Transverse colon (tissue), 4 donors: ENCODE measurements at regions not wholly inside any gene's neighbourhood (a gene's known extent, or its start where the extent isn't known, plus 50 kb on each side); places are given as distances from the start of the nearest gene placed in this dataset.

ENCODE experiments used
- DNase-seq: peaks from one replicate; pipeline ENCODE4 v3.0.0-alpha.2; 2019
- H3K27ac ChIP-seq, 4 donors: fragments of 200-600 bp; sonication (generic); 2 replicates each; pipeline ENCODE4 v1.5.1; 2016 to 2018; ENCODE audit warnings: inconsistent platforms in 4 of 4
- H3K27me3 ChIP-seq: fragments of 200-600 bp; sonication (generic); 2 replicates; pipeline ENCODE4 v1.5.1; 2017; ENCODE audit warnings: inconsistent platforms
- H3K36me3 ChIP-seq, 4 donors: fragments of 200-600 bp; sonication (generic); 2 replicates each; pipeline ENCODE4 v1.5.1; 2017 to 2019; ENCODE audit warnings: inconsistent platforms in 4 of 4
- H3K4me1 ChIP-seq, 4 donors: fragments of 200-600 bp; sonication (generic); 2 replicates each; pipeline ENCODE4 v1.5.1; 2017 to 2020; ENCODE audit warnings: inconsistent platforms in 4 of 4
- H3K4me3 ChIP-seq, 4 donors: fragments of 200-600 bp; sonication (generic); 1 replicate in 1 of 4; 2 replicates in 3 of 4; pipeline versions ENCODE4 v1.5.1 to v1.6.1; 2017 to 2019; ENCODE audit warnings: inconsistent platforms in 4 of 4
- H3K9me3 ChIP-seq, 2 donors: fragments of 200-600 bp; sonication (generic); 2 replicates each; pipeline ENCODE4 v1.5.1; 2017 to 2019; ENCODE audit warnings: inconsistent platforms in 2 of 2
- EP300 ChIP-seq: sonication (generic); formaldehyde crosslinking; IDR thresholded peaks from one replicate; pipeline ENCODE4 v1.6.1; 2017; ENCODE audit warnings: antibody characterized with exemption, low read depth
- POLR2A ChIP-seq: fragments of 450-650 bp; IDR thresholded peaks from one replicate; pipeline ENCODE4 v1.6.1; 2016; ENCODE audit warnings: antibody characterized with exemption, mild to moderate bottlenecking, moderate library complexity
- POLR2AphosphoS5 ChIP-seq, 3 donors: sonication (generic); formaldehyde crosslinking; IDR thresholded peaks; one replicate each; pipeline ENCODE4 v1.6.1; 2016; ENCODE audit warnings: antibody characterized with exemption in 3 of 3
- WGBS, 2 donors: methylation state at CpG; one replicate each; pipeline ENCODE4 v1.1.5; 2018; ENCODE audit warnings: low coverage in 1 of 2; 5-methylcytosine and 5-hydroxymethylcytosine counted together
- in situ Hi-C, 4 donors: fragments of 200-750 bp; cut with MboI; loops; one replicate each; pipeline versions ENCODE4 v1.15.0 to v1.15.1; 2017; ENCODE audit warnings: low sequenced_read_pairs in 3 of 4, low pct_ligation_motif_present in 1 of 4, low pct_unique_long_range_greater_than_20kb in 1 of 4
- intact Hi-C: fragments of 100-400 bp; cut with DNase I; formaldehyde crosslinking; loops from one replicate; pipeline ENCODE4 v1.15.1; 2023; ENCODE audit warnings: low total_unique reads
- TF ChIP-seq, protein P1 (sequence below), 5 experiments: fragments of 200-600 bp in 3 of 5; fragments of 450-650 bp in 2 of 5; sonication (generic) in 3 of 5; IDR thresholded peaks; 1 replicate in 2 of 5; 2 replicates in 3 of 5; pipeline ENCODE4 v1.5.1; 2016 to 2017; ENCODE audit warnings: antibody characterized with exemption in 5 of 5, inconsistent platforms in 3 of 5, mild to moderate bottlenecking in 2 of 5, moderate library complexity in 1 of 5

DNA sequence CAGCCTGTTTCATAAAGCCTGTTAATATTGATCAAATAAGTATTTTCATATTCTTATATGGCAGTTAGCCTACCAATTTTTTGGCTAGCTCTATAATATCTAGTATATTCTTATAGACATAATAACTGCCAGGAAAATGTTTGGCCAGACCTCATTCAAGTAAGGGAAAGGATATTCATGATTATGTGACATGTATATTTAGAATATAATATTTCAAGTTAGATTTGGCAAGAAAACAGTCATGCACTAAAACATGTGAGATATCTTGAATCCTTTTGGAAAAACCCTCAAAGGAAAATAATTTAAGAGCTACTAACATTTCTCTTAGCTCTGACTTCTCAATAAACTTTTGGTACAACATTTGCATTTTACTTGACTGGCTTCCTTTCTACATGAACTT, 694.1 kb downstream of the PLCL1 start:
- TF ChIP-seq EP300 (no peak), POLR2A (no peak), POLR2AphosphoS5 (IDR thresholded peaks at IDR 0.05) (no peak)
- TF ChIP-seq, protein P1, sequence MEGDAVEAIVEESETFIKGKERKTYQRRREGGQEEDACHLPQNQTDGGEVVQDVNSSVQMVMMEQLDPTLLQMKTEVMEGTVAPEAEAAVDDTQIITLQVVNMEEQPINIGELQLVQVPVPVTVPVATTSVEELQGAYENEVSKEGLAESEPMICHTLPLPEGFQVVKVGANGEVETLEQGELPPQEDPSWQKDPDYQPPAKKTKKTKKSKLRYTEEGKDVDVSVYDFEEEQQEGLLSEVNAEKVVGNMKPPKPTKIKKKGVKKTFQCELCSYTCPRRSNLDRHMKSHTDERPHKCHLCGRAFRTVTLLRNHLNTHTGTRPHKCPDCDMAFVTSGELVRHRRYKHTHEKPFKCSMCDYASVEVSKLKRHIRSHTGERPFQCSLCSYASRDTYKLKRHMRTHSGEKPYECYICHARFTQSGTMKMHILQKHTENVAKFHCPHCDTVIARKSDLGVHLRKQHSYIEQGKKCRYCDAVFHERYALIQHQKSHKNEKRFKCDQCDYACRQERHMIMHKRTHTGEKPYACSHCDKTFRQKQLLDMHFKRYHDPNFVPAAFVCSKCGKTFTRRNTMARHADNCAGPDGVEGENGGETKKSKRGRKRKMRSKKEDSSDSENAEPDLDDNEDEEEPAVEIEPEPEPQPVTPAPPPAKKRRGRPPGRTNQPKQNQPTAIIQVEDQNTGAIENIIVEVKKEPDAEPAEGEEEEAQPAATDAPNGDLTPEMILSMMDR (IDR thresholded peaks at IDR 0.05), result no peak
- H3K9me3 ChIP-seq, result no peaks in the 10 kb centered on the region
- in situ Hi-C loops, result no loop called here
- H3K27ac ChIP-seq, result no peak overlapping the region
- DNase-seq, result no peak
- no peaks in the 10 kb centered on the region for H3K27me3 ChIP-seq
- no peaks in the 10 kb centered on the region for H3K36me3 ChIP-seq
- peaks cover 9 to 20% (median 14%) of the 10 kb centered on the region in 4 donors for H3K4me1 ChIP-seq
- intact Hi-C loops, result no loop called here
- H3K4me3 ChIP-seq, result no peak overlapping the region

DNA sequence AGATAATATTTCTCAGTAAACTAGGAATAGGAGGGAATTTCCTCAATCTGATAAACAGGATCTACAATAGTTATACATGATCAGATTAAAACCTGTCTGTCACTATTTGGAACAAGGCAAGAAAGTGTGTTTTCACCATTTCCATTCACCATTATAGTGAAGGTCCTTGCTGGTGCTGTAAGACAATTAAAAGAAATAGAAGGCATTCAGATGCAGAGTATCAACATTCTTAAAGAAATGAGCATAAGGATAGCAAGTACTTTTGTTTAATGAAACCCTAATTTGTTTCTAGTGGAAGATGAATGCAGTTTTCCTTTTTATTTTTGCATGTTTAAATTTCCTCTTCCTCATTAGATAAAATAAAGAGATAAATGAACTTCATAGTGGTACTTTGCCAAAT, 693.7 kb downstream of the PLCL1 start:
- TF ChIP-seq, protein P1 (IDR thresholded peaks at IDR 0.05), result no peak
- TF ChIP-seq POLR2AphosphoS5 (IDR thresholded peaks at IDR 0.05) (no peak), EP300 (no peak), POLR2A (no peak)
- no peak for DNase-seq
- in situ Hi-C loops, result no loop called here
- Histone ChIP-seq H3K9me3 (no peaks in the 10 kb centered on the region), H3K36me3 (no peaks in the 10 kb centered on the region), H3K4me3 (no peak overlapping the region), H3K27ac (no peak overlapping the region), H3K4me1 (peaks cover 9 to 20% (median 14%) of the 10 kb centered on the region in 4 donors), H3K27me3 (no peaks in the 10 kb centered on the region)
- intact Hi-C loops, result no loop called here

DNA sequence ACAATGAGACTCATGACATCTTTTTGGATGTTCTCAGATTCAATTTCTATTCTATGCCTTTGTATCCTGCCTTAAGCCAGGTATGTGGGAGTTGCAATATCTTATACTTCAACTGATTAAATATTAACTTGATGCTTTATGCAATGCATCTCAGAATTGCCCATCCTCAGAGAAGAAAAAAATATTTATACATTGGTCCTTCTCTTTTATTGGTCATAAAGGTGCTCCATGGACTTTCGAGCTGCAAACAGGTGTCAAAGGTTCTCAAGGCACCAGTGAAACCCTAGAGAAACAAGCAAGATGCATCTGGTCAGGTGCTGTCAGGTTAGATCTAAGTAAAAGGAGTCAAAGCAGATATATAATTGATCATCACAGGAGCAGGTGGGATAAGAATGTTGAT, 690.5 kb downstream of the PLCL1 start:
- intact Hi-C loops (no loop called here), in situ Hi-C loops (no loop called here)
- H3K4me3 ChIP-seq, result no peak overlapping the region
- no peaks in the 10 kb centered on the region for H3K27me3 ChIP-seq
- 38 to 67% methylated on average over 1 of the region's 1 CpG for WGBS, 2 donors
- no peaks in the 10 kb centered on the region for H3K36me3 ChIP-seq
- DNase-seq, result peak; percentile 34
- H3K27ac ChIP-seq, result peak overlapping the region; percentile 51 to 76 (median 74)
- H3K9me3 ChIP-seq, result no peaks in the 10 kb centered on the region
- peaks cover 14 to 35% (median 16%) of the 10 kb centered on the region in 4 donors for H3K4me1 ChIP-seq
- TF ChIP-seq EP300 (no peak), POLR2AphosphoS5 (IDR thresholded peaks at IDR 0.05) (peak in 1 of 3 donors; percentile 11)
- TF ChIP-seq, protein P1 (IDR thresholded peaks at IDR 0.05), result no peak

DNA sequence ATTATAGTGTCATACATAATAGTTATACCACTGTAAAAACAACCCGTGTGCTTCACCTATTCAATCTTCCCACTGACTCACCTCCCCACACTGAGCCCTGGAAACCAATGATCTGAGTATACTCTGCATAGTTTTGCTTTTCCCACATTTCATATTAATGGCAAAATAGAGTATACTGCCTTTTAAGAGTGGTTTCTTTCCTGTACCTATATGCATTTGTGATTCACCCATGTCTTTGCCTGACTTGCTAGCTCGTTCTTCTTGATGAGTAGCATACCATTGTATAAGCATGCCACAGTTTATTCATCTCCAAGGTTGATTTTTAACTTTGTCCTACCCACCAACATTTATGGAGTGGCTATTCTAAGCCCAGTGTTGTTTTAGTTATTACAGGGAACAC, 686.4 kb downstream of the PLCL1 start:
- no peaks in the 10 kb centered on the region for H3K27me3 ChIP-seq
- TF ChIP-seq, protein P1 (IDR thresholded peaks at IDR 0.05), result no peak
- TF ChIP-seq POLR2AphosphoS5 (IDR thresholded peaks at IDR 0.05), result peak in 2 of 3 donors; percentile 12 to 33
- TF ChIP-seq POLR2A, result no peak
- H3K4me3 ChIP-seq, result peak overlapping the region in 1 of 4 donors; percentile 26
- H3K36me3 ChIP-seq, result no peaks in the 10 kb centered on the region
- 40 to 47% methylated on average over 2 of the region's 2 CpGs for WGBS, 2 donors
- in situ Hi-C loops (no loop called here), intact Hi-C loops (no loop called here)
- peak overlapping the region; percentile 39 to 60 (median 54) for H3K27ac ChIP-seq
- no peak for DNase-seq
- H3K4me1 ChIP-seq, result peaks cover 14 to 40% (median 15%) of the 10 kb centered on the region in 4 donors
- no peaks in the 10 kb centered on the region for H3K9me3 ChIP-seq
